ENCODE measurements at regions not wholly inside any gene's neighbourhood (a gene's known extent, or its start where the extent isn't known, plus 50 kb on each side); places are given as distances from the start of the nearest gene placed in this dataset.
"Not testable (repeated sequence)": the region's sequence is repeated elsewhere in the genome, so short reads cannot be mapped to it uniquely, and the experiment has no call there.

DNA sequence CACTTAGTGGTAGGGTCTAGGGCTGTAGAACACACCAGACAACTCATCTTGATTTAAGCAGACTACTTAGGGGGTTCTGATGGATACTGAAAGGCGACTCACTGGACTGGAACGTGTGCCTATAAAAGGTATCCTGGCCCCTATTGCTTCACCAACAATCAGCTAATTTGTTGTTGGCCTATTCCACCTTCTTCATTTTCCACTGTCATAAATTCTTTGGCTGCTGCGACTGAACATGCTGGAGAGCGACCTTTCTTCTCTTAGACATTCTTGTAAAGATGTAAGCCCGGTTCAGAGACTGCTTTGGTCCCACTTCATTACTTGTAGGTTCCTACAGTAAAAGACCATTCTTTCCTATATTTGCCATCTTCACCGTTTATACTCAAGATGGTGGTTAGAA is 609.9 kb upstream of the CITED2 start:
- no peaks in the 10 kb centered on the region for H3K9me3 Mint-ChIP-seq
- intact Hi-C loops (cut with micrococcal nuclease) = no loop called here
- ChIA-PET POLR2A (no interaction called here), CTCF (no interaction called here)
- no peak for DNase-seq
- H3K27ac Mint-ChIP-seq = no peak overlapping the region
- no peak overlapping the region for H3K4me3 Mint-ChIP-seq
- no peaks in the 10 kb centered on the region for H3K36me3 Mint-ChIP-seq
- H3K4me1 Mint-ChIP-seq (ENCODE audit: low read depth) = no peaks in the 10 kb centered on the region
- no peaks in the 10 kb centered on the region for H3K27me3 Mint-ChIP-seq

DNA sequence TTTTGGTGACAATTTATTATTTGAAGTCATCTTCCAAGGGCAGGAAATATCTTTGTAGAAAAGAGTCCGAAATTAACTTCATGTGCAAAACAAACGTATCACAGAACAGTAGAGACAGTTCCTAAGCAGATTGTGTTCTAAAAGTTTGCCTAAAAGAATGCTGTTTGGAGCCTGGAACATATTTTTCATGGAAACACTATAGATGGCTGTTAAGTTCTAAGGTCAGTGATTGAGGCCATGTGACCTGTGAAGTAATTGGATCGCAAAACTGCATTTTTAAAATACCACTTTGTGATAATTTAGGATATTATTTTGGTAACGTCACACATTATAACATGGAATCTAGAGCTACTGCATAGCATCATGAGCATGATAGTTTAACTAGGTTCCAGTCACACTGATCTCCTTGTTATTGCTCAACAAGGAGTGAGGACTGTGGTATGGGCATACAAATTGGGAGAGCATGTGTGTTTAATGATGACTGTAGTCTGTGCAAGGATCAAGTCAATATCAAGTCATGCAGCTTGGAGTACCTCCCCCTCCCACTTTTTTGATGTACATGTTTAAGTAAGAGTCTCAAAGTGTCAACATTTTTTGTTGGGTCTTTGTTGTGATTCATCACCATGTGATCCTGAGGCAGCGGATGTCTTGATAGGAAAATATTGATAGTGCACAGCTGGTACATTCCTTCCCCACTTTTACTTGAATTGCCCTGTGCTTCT is 609.3 kb upstream of the CITED2 start:
- intact Hi-C loops (cut with micrococcal nuclease) = no loop called here
- CTCF ChIA-PET = no interaction called here
- Mint-ChIP-seq H3K9me3 (no peaks in the 10 kb centered on the region), H3K4me3 (no peak overlapping the region), H3K27me3 (no peaks in the 10 kb centered on the region), H3K27ac (no peak overlapping the region), H3K36me3 (no peaks in the 10 kb centered on the region), H3K4me1 (ENCODE audit: low read depth) (no peaks in the 10 kb centered on the region)
- POLR2A ChIA-PET = no interaction called here
- DNase-seq = no peak

DNA sequence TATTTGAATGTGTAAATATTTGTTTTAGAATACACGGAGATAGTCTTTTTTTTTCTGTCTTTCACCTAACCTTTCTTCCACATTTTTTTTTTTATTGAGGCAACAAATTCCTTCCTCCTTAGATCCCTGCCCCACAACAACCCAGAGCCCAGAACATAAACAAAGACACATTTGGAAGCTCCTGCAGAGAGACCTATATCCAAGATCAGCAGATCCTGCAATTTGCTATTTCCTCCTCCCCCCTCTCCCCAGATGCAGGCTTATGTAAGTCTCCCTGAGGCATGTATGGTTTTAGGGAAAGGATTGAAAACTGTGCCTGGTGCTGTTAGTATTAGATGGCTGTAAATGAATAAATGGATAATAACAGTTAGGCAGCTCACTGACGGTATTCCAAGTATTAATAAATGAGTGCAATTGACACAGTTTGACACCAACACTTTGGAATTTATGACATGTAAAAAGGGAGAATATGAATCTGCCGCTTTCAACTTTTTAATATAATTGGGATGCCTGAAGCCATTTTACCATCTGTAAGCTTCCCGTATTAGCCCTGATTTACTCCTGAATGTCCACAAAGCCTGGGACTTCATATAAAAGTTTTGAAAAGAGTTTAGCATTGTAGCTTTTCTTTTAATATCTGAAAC is 608.3 kb upstream of the CITED2 start:
- Mint-ChIP-seq H3K27ac (no peak overlapping the region), H3K27me3 (no peaks in the 10 kb centered on the region), H3K4me1 (ENCODE audit: low read depth) (no peaks in the 10 kb centered on the region), H3K4me3 (no peak overlapping the region), H3K9me3 (no peaks in the 10 kb centered on the region), H3K36me3 (no peaks in the 10 kb centered on the region)
- POLR2A ChIA-PET = no interaction called here
- intact Hi-C loops (cut with micrococcal nuclease) = no loop called here
- no peak for DNase-seq
- CTCF ChIA-PET = no interaction called here

DNA sequence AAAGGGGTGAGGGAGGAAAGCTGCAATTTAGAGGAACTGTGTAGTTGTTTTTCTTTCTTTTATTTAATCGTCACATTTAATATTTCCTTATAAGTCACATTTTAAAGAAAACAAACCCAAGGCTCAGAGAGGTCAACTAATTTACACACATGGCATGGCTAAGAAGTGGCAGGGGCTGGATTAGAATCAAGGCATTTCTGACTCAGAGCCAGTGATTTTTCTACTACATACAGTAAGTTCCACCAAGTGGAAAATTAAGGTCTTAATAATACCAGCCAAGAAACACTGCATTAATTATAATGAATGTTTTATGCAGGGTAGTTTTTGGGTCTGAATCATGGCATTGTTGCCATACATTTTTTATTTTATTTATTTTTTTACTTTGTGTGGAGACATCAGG is 607.7 kb upstream of the CITED2 start:
- H3K9me3 Mint-ChIP-seq = no peaks in the 10 kb centered on the region
- H3K4me1 Mint-ChIP-seq (ENCODE audit: low read depth) = no peaks in the 10 kb centered on the region
- no peaks in the 10 kb centered on the region for H3K36me3 Mint-ChIP-seq
- POLR2A ChIA-PET = no interaction called here
- intact Hi-C loops (cut with micrococcal nuclease) = no loop called here
- DNase-seq = no peak
- CTCF ChIA-PET = no interaction called here
- no peak overlapping the region for H3K27ac Mint-ChIP-seq
- H3K4me3 Mint-ChIP-seq = no peak overlapping the region
- H3K27me3 Mint-ChIP-seq = no peaks in the 10 kb centered on the region

DNA sequence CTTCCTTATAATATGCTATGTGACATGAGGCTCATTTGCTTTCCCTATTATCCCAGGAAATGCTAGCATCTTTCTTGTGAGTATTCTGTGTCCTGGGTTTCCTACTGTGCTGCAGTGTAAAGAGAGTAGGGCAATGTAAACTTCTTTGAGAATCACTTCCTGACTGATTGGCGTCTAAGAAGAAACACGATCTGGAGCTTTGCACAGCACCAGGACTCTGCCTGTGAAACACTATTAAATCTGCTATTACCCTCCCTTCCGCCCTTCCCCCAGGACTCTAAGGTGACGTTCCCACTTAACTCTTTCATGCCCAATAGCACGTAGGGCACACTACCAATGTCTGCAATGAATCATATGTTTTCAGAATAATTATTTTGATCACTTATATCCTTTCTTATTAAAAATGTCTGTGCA is 607.3 kb upstream of the CITED2 start:
- CTCF ChIA-PET = no interaction called here
- intact Hi-C loops (cut with micrococcal nuclease) = no loop called here
- POLR2A ChIA-PET = no interaction called here
- Mint-ChIP-seq H3K27ac (no peak overlapping the region), H3K4me3 (no peak overlapping the region), H3K36me3 (no peaks in the 10 kb centered on the region), H3K27me3 (no peaks in the 10 kb centered on the region), H3K9me3 (no peaks in the 10 kb centered on the region), H3K4me1 (ENCODE audit: low read depth) (no peaks in the 10 kb centered on the region)
- DNase-seq = no peak

DNA sequence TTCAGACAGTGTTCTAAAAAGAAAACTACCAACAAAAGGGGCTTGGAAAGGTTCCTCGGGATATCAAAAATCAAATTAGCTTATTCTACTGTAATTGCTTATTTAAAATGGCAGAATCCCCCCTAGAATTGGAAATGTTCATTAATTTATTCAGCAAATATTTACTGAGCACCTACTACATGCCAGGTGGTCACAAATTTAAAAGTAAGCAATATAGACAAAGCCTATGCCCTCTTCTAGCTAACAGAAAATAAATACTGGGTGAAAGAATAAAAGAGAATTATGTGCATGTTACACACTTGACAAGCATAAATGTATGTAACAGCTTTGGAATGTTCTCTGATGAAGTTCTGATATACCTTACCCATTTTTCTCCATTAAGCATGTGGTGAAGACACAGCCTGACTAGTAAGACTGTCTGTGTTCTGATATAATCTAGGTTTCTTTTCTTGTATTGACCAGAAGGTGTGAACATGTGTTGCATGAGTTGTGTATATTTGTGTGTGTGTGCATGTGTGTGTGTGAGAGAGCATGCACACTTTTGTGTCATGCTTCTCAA is 606.7 kb upstream of the CITED2 start:
- no peaks in the 10 kb centered on the region for H3K36me3 Mint-ChIP-seq

DNA sequence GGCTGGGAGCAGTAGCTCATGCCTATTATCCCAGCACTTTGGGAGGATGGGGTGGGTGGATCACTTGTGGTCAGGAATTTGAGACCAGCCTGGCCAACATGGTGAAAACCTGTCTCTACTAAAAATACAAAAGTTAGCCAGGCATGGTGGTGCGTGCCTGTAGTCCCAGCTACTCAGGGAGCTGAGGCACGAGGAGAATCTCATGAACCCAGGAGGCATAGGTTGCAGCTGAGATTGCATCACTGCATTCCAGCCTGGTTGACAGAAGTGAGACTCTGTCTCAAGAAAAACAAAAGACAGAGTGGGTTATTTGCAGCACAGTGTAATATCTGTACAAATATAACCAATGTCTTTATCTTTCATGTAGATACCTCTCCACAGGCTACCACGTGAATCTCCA is 606.2 kb upstream of the CITED2 start:
- H3K36me3 Mint-ChIP-seq; H3K4me3 Mint-ChIP-seq; H3K27ac Mint-ChIP-seq; DNase-seq; intact Hi-C loops (cut with micrococcal nuclease); H3K27me3 Mint-ChIP-seq; H3K9me3 Mint-ChIP-seq; POLR2A ChIA-PET; H3K4me1 Mint-ChIP-seq (ENCODE audit: low read depth): not testable (repeated sequence)
- CTCF ChIA-PET = interaction anchor here (1.3 kb wide), 1 partner anchor 611 kb away, joined by 4 read pairs; no protein-coding TSS in a partner anchor

More for the DNA sequence above, 606.7 kb upstream of the CITED2 start:
- no peaks in the 10 kb centered on the region for H3K9me3 Mint-ChIP-seq
- no peaks in the 10 kb centered on the region for H3K27me3 Mint-ChIP-seq
- no peak overlapping the region for H3K4me3 Mint-ChIP-seq
- ChIA-PET CTCF (interaction anchor here (1.3 kb wide), 1 partner anchor 612 kb away, joined by 4 read pairs; no protein-coding TSS in a partner anchor), POLR2A (no interaction called here)
- no peak overlapping the region for H3K27ac Mint-ChIP-seq
- no peak for DNase-seq
- intact Hi-C loops (cut with micrococcal nuclease) = no loop called here
- no peaks in the 10 kb centered on the region for H3K4me1 Mint-ChIP-seq (ENCODE audit: low read depth)

DNA sequence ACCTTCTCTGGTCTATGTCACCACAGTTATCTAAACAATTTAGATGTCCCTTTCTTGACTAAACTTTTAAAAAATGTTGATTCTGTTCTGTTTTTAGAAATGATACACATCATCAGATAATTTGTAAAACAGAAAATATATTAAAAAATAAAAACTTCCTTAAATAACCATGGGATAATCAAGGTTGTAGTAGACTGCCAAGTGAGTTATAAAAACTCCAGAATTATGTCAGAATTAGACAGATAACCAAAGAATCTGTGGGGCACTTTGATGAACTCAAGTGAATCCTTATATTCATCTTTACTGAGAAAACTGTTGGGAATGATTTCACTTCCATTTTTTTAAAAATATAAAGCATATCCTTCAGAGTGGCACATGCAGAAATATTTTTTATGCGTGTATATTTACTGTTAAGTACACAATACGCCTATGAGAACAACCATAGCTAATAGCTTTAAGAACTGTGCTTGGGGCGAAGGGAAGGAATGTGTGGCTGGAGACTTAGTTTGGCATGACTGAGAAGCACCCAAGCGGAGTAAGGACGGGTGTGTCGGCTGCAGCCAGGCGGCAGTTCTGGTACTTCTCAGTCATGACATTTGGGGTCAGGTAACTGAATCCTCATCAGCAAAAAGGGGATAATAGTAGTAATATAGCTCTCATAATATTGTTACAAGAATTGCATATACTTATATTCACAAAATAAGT is 604.7 kb upstream of the CITED2 start:
- no peaks in the 10 kb centered on the region for H3K36me3 Mint-ChIP-seq
- H3K4me3 Mint-ChIP-seq = no peak overlapping the region
- POLR2A ChIA-PET = no interaction called here
- peaks cover 2% of the 10 kb centered on the region for H3K27me3 Mint-ChIP-seq
- no peak for DNase-seq
- no peaks in the 10 kb centered on the region for H3K9me3 Mint-ChIP-seq
- no peaks in the 10 kb centered on the region for H3K4me1 Mint-ChIP-seq (ENCODE audit: low read depth)
- CTCF ChIA-PET = no interaction called here
- no peak overlapping the region for H3K27ac Mint-ChIP-seq
- intact Hi-C loops (cut with micrococcal nuclease) = no loop called here

DNA sequence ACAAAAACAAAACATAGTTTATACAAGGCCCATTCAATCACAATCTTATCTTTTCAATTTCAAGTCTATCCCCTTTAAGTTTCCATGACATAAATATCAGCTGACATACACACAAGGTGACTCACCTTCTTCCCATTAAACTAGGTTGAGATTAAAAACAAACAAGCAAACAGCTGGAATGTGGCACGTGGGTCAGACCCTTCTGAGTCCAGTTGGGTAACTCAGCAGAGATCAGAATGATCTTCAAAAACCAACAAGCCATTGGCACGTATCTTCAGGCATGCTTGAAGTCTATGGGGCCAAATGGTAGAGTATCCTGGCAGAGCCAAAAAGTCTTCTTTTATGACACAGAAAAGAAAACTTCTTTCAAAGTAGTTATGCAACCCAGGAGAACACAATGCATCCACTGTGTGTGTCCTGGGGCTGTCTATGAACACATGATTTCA is 603.5 kb upstream of the CITED2 start:
- POLR2A ChIA-PET = no interaction called here
- Mint-ChIP-seq H3K36me3 (no peaks in the 10 kb centered on the region), H3K27ac (no peak overlapping the region), H3K4me1 (ENCODE audit: low read depth) (no peaks in the 10 kb centered on the region), H3K9me3 (no peaks in the 10 kb centered on the region), H3K27me3 (peaks cover 2% of the 10 kb centered on the region), H3K4me3 (no peak overlapping the region)
- intact Hi-C loops (cut with micrococcal nuclease) = no loop called here
- CTCF ChIA-PET = no interaction called here
- DNase-seq = no peak

DNA sequence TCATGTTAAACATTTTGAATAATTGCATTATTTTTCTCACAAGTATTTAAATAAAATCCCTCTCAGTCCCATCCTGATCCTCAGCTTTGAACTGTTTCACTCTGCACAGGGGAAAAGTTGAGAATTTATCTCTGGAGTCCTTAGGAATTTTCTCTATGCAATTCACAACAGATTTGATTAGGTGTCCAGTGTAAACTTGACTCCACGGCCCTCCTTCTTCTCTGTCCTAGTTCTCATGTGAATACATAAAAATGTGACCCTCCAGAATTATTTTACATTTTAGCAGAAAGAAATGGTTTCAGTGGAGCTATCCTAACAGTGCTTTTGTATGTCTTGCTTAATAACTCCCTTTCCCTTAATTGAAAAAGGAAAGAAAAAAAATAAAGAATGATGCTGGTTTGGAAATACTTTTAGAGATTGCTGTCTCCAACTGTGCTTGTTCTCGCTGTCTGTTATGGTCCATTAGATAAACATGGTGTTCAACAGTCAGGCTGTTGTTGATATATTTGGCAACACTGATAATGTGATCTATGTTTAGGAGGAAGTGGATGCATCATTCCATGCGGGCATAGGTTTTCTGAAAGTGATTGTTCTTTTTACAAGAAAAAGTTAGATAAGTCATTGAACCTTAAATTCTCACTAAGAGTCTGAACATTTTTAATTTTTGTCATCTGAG is 599.4 kb upstream of the CITED2 start:
- Mint-ChIP-seq H3K4me3 (no peak overlapping the region), H3K9me3 (no peaks in the 10 kb centered on the region), H3K27me3 (peaks cover 2% of the 10 kb centered on the region), H3K27ac (no peak overlapping the region), H3K4me1 (ENCODE audit: low read depth) (no peaks in the 10 kb centered on the region), H3K36me3 (no peaks in the 10 kb centered on the region)
- intact Hi-C loops (cut with micrococcal nuclease) = no loop called here
- CTCF ChIA-PET = no interaction called here
- DNase-seq = no peak
- POLR2A ChIA-PET = no interaction called here

DNA sequence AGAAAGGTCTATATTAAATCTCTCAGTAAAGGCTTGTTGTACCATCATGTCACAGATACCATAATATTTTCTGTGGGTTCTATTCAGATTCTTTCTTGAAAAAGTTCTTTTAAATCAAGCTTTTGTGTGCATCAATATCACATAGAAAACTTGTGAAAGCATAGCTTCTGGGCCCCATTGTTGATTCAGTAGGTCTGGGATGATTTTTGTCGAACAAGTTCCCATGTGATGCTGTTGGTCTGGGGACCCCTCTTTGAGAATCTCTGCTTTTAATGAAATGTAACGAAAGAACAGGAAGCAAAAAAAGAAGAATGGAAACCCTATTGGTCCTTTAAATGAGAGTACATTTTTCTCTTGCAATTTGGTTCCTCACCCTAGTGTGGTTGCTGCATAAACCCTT is 597.7 kb upstream of the CITED2 start:
- Mint-ChIP-seq H3K4me1 (ENCODE audit: low read depth) (no peaks in the 10 kb centered on the region), H3K36me3 (no peaks in the 10 kb centered on the region), H3K27ac (no peak overlapping the region), H3K9me3 (no peaks in the 10 kb centered on the region), H3K4me3 (no peak overlapping the region), H3K27me3 (peaks cover 2% of the 10 kb centered on the region)
- ChIA-PET CTCF (no interaction called here), POLR2A (no interaction called here)
- intact Hi-C loops (cut with micrococcal nuclease) = no loop called here
- no peak for DNase-seq

DNA sequence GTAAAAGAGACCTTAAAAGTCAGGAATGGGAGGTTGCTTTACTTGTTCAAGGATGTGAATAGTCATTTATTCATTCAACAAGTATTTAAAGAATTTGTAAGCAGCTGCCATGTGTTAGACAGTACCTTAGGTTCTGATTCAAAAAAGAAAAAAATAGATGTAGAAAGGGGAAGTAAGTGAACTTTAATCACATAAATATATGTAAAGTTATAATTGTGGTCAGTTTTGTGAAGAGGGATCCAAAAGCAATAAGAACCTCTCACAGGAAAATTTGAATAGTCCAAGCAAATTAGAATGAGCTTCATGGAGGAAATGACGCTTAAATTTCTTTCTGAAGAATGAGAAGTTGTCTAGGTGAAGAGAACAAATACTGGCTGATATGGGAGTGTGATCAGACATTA is 596.1 kb upstream of the CITED2 start:
- no peak for DNase-seq
- Mint-ChIP-seq H3K9me3 (no peaks in the 10 kb centered on the region), H3K4me1 (ENCODE audit: low read depth) (no peaks in the 10 kb centered on the region), H3K27ac (no peak overlapping the region), H3K27me3 (no peaks in the 10 kb centered on the region), H3K4me3 (no peak overlapping the region), H3K36me3 (no peaks in the 10 kb centered on the region)
- CTCF ChIA-PET = no interaction called here
- intact Hi-C loops (cut with micrococcal nuclease) = no loop called here
- POLR2A ChIA-PET = interaction anchor here (0.6 kb wide), 1 partner anchor 10 kb away, joined by 7 read pairs; no protein-coding TSS in a partner anchor
